D721Med (cell line): ENCODE measurements at regions not wholly inside any gene's neighbourhood (a gene's known extent, or its start where the extent isn't known, plus 50 kb on each side); places are given as distances from the start of the nearest gene placed in this dataset.

Experiments
- DNase-seq: peaks from one replicate; pipeline ENCODE4 v3.0.0; 2011; ENCODE audit warnings: low spot score; ENCODE audit not compliant: insufficient read length
- FAIRE-seq: peaks from 2 replicates; lab custom pipeline; 2011; peaks lifted over from hg19 to GRCh38; lab: Jason Lieb, UNC
- CTCF ChIP-seq: IDR thresholded peaks from 2 replicates; pipeline ENCODE4 v1.5.1; 2012; ENCODE audit warnings: mild to moderate bottlenecking, control low read depth; ENCODE audit not compliant: insufficient read depth; ENCODE audit errors: missing control alignments

DNA sequence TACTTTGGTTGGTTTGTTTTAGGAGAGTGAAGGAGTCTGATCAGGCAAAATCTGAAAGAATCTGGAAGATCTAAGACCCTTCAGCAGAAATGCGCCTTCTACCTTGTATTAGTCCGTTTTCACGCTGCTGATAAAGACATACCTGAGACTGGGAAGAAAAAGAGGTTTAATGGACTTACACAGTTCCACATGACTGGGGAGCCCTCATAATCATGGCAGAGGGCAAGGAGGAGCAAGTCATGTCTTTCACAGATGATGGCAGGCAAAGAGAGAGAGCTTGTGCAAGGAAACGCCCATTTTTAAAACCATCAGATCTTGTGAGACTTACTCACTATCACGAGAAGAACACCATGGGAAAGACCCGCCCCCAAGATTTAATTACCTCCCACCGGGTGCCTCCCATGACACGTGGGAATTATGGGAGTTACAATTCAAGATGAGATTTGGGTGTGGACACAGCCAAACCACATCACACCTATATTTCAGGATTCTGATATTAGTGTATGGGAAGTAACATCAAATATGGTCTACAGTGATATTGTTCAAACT is 99.3 kb downstream of the GLUL start:
- DNase-seq (no peak), FAIRE-seq (no peak)

DNA sequence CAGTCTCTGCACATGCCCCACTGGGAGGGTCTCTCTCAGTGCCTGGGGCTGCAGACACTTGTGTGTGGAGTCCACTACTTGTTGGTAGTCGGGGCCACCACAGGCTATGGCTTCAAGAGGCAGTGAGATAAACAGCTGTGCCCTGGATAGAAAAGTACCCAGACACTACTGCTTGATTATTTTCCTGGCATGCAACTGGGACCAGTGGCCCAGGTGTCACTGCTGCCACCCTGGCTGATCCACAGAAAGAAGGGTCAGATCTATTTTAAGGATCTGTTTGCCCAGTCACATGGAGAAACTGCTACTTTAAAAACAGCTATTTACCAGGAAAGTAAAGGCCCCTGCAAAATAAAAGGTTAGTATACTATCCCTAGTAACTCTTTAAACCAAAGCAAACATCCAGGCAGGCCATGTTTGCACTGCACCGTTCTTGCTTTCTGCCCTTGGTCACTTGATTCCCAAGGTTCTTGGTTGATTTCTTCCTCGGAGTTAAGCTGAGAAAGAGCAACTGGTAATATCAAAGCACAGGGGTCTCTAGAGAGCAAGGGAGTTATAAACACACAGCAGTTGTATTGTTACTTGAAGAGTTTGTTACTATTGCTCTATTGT is 99.9 kb downstream of the GLUL start:
- FAIRE-seq (no peak), DNase-seq (no peak)
- TF ChIP-seq CTCF: no peak

More for the DNA sequence above, 99.3 kb downstream of the GLUL start:
- no peak for TF ChIP-seq CTCF

GRCh38 chr1:182288749-182289604 is 102.6 kb downstream of the GLUL start:
- TF ChIP-seq CTCF: no peak
- no peak for FAIRE-seq
- DNase-seq: no peak

DNA sequence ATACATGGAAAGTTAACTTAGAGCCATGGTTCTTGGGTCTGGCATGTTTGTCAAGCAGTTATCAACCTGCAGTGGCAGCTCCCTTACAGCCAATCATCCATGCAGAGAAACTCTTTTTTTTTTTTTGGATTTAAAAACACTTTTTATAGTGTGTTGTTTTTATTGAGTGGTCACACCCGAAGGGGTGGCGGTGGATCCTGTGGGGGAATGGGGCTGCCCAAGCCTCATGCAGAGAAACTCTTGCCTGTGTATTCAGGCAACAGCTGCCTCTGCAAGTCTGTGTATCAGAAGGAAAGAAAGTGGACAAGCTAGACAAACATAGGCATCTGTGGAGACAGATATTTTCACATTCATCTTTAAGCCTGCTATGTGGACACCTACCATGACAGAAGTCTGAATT is 104.8 kb downstream of the GLUL start:
- TF ChIP-seq CTCF: no peak
- DNase-seq (no peak), FAIRE-seq (no peak)

- DNase-seq (no peak), FAIRE-seq (no peak)
- no peak for TF ChIP-seq CTCF
Measured at GRCh38 chr1:182283746-182284544, 107.6 kb downstream of the GLUL start.

DNA sequence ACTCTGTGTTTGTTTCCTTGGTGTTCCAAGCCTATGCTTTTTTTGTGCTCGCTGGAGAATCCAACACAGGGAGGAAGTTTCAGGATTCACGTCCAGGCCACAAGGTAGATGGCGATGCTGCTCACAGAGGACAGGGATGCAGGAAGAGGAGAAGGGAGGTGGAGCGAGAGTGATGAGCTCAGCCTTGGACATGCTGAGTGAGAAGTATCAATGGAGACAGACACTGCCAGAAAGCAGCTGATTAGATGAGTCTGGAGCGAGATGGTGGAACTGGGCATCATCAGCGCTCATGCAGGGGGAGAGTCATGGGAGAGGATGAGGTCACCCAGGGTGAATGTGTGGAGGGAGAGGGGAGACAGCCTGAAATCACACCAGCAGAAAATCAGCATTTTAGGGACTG is 110.0 kb downstream of the GLUL start:
- FAIRE-seq (no peak), DNase-seq (no peak)
- no peak for TF ChIP-seq CTCF
